Breast epithelium (tissue), 4 donors: ENCODE measurements at regions not wholly inside any gene's neighbourhood (a gene's known extent, or its start where the extent isn't known, plus 50 kb on each side); places are given as distances from the start of the nearest gene placed in this dataset.

Source experiments
- DNase-seq, 2 donors: peaks; one replicate each; pipeline ENCODE4 v3.0.0-alpha.2; 2019; ENCODE audit warnings: low spot score in 2 of 2
- H3K27ac ChIP-seq, 2 donors: fragments of 200-600 bp; sonication (generic) in 1 of 2; one replicate each; pipeline ENCODE4 v1.5.1; 2016 to 2019; ENCODE audit warnings: mild to moderate bottlenecking in 1 of 2
- H3K27me3 ChIP-seq, 2 donors: fragments of 200-600 bp; sonication (generic) in 1 of 2; one replicate each; pipeline versions ENCODE4 v1.5.1 to v1.6.0; 2017 to 2019; ENCODE audit warnings: control low read depth in 1 of 2, mild to moderate bottlenecking in 1 of 2
- H3K36me3 ChIP-seq: fragments of 200-600 bp; one replicate; pipeline ENCODE4 v1.5.1; 2019
- H3K4me1 ChIP-seq, 2 donors: fragments of 200-600 bp; sonication (generic); one replicate each; pipeline ENCODE4 v1.5.1; 2016 to 2019; ENCODE audit warnings: control low read depth in 1 of 2
- H3K4me3 ChIP-seq, 3 donors: fragments of 200-600 bp; sonication (generic); 1 replicate in 2 of 3; 2 replicates in 1 of 3; pipeline ENCODE4 v1.5.1; 2016 to 2019; ENCODE audit warnings: mild to moderate bottlenecking in 3 of 3, moderate library complexity in 2 of 3
- H3K9me3 ChIP-seq, 2 donors: fragments of 200-600 bp; sonication (generic) in 1 of 2; one replicate each; pipeline ENCODE4 v1.5.1; 2016 to 2019; ENCODE audit warnings: control low read depth in 1 of 2
- CTCF ChIP-seq, 3 donors: fragments of 450-650 bp; IDR thresholded peaks; one replicate each; pipeline ENCODE4 v1.5.1; 2016 to 2017; ENCODE audit warnings: antibody characterized with exemption in 3 of 3, mild to moderate bottlenecking in 3 of 3, moderate library complexity in 3 of 3
- POLR2A ChIP-seq: fragments of 450-650 bp; IDR thresholded peaks from one replicate; pipeline ENCODE4 v1.6.1; 2016; ENCODE audit warnings: antibody characterized with exemption, mild to moderate bottlenecking, moderate library complexity
- POLR2AphosphoS5 ChIP-seq, 3 donors: sonication (generic); formaldehyde crosslinking; IDR thresholded peaks; one replicate each; pipeline ENCODE4 v1.6.1; 2017; ENCODE audit warnings: antibody characterized with exemption in 3 of 3
- intact Hi-C: fragments of 100-400 bp; cut with DNase I; formaldehyde crosslinking; loops from one replicate; pipeline ENCODE4 v1.15.1; 2023; ENCODE audit warnings: low total_unique reads

DNA sequence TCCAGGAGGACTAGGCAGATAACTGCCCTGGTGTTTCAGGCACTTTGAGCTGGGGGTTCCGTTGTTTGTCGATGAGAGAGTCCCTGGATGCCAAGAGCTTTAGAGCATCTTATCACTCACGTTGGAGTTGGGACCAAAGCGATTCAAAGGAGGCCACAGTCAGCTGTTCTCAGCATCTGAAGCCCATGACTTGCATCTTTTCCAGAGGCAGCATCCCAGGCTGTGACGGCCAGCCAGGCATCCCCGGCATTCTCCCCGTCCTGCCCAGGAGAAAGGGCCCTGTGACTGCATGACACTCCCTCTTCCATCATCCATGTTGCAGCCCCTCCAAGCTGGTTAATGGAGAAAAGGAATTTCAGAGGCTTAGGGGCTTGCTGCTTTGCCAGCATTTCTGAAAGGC is 520.3 kb downstream of the CDH26 start:
- intact Hi-C loops = no loop called here
- no peaks in the 10 kb centered on the region for H3K27me3 ChIP-seq
- no peak for DNase-seq

DNA sequence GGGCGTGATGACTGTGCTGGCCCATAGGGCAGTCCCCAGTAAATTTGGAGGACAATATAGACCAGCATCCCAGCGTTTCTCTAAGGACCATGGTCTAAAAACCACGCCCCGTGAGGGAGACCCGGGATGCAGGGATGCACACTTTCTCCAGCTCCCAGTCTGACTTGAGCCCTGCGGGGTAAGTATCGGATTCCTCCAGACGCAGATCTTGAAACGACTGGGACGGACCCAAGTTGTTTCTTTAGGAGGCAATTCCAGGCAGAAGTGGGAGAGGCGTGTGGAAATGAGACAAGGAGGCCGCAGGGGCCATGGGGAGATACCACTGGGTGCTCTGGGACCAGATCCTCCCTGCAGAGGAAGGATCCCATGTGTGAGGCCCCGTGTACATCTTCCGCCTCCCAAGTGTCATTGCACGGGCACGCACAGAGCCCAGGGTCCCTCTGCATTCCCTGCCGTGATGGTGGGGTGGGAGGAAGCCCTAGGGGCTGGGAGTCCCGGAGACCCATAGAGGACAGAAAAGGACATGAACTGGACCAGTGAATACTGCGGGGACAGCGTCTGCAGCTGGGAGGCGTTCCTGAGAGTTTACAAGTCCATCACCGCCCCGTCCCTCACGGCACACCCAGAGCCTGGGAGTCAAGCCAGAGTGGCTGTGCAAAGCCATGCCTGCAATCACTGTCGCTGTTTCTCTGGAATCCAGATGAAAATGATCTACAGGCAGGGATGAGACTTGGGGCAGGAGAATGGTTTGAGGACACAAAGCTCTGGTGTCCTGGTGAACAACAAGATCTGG is 522.9 kb downstream of the CDH26 start:
- no peaks in the 10 kb centered on the region for H3K27me3 ChIP-seq
- TF ChIP-seq POLR2A (no peak), POLR2AphosphoS5 (IDR thresholded peaks at IDR 0.05) (no peak), CTCF (IDR thresholded peaks at IDR 0.05) (no peak)
- no peaks in the 10 kb centered on the region for H3K36me3 ChIP-seq
- H3K27ac ChIP-seq = peak overlapping the region in 1 of 2 donors; percentile 52
- DNase-seq = no peak
- no peaks in the 10 kb centered on the region for H3K4me1 ChIP-seq
- H3K9me3 ChIP-seq = no peaks in the 10 kb centered on the region
- intact Hi-C loops = no loop called here
- no peak overlapping the region for H3K4me3 ChIP-seq

More for the DNA sequence above, 520.3 kb downstream of the CDH26 start:
- TF ChIP-seq POLR2AphosphoS5 (IDR thresholded peaks at IDR 0.05) = no peak
- H3K4me3 ChIP-seq = no peak overlapping the region
- no peaks in the 10 kb centered on the region for H3K9me3 ChIP-seq
- H3K4me1 ChIP-seq = no peaks in the 10 kb centered on the region
- H3K36me3 ChIP-seq = no peaks in the 10 kb centered on the region
- no peak overlapping the region for H3K27ac ChIP-seq

DNA sequence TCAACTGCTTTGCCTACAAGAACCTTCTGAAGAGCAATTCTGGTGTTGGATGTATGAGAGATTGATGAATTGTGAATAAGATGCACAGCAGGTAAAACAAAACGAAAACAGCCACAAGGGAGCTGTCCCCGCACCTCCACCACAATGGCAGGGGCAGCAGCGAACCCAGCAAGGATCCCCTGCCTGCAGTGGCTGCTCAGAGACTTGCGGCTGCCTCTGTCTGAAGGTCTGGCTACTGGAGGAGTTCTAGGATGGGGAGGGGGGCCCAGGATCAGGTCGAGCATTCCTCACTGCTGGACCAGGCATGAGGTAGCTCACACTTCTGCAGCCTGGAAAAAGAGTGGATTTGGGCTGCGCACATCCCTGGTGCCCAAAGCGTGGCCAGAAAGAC is 523.5 kb downstream of the CDH26 start:
- no peaks in the 10 kb centered on the region for H3K27me3 ChIP-seq
- H3K9me3 ChIP-seq = no peaks in the 10 kb centered on the region
- intact Hi-C loops = no loop called here
- no peaks in the 10 kb centered on the region for H3K36me3 ChIP-seq
- no peaks in the 10 kb centered on the region for H3K4me1 ChIP-seq
- H3K27ac ChIP-seq = peak overlapping the region in 1 of 2 donors; percentile 52
- TF ChIP-seq POLR2AphosphoS5 (IDR thresholded peaks at IDR 0.05) (no peak), POLR2A (no peak), CTCF (IDR thresholded peaks at IDR 0.05) (no peak)
- H3K4me3 ChIP-seq = no peak overlapping the region
- DNase-seq = no peak

DNA sequence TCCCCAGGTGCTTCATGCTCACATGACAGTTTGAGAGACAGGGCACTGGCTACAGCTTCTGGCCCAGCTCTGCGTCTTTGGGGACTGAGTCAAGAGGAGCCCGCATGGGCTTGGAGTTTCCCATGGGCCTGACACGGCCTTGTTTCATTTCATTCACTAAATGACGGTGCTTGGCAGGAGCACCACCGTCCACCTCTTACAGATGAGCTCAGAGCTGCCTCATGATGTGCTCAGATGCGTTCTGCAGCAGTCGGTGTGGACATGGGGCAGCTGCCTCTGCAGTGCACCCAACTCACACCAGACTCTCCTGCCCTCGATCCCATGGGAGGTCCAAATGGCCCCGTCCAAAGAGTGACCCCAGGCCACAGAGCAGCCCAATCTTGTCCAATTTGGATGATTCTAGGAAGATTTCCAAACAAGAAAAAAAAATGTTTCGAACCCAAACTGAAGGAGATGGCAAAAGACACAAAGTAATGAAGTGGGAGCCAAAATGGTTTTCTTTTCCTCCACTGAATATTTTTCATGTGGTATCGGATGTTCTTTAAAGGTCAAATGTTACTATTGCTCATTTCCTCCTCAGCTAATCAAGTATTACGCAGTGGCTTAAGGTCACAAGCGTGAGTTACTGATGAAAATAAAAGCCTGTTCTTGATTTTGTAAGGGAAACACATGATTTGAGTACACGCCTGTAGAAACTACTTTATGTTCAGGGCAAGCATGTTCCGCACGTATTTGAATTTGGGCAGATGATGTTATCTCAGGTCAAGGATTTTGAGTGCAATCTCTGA is 524.2 kb downstream of the CDH26 start:
- intact Hi-C loops = no loop called here

DNA sequence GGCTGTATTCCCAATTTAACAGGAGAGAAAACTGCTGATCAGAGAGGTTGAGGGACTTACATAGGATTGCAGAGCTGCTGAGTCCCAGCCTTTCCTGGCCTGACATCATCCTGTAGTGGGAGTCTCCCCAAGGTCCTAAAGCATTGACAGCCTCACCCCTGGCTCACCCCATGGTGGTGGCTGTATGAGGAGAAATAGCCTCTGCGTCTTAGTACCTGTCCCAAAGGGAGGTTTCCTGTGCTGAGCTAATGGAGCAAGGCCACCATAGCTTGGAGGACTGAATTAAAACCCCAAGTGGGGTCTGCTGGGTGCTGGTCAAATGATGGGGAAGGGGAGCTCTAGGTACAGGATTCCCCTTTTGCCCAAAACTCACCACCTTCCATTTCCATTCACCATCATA is 525.1 kb downstream of the CDH26 start:
- Histone ChIP-seq H3K27me3 (no peaks in the 10 kb centered on the region), H3K4me3 (no peak overlapping the region), H3K4me1 (no peaks in the 10 kb centered on the region), H3K36me3 (no peaks in the 10 kb centered on the region), H3K27ac (peak overlapping the region in 1 of 2 donors; percentile 12), H3K9me3 (no peaks in the 10 kb centered on the region)
- intact Hi-C loops = no loop called here
- no peak for DNase-seq
- TF ChIP-seq POLR2AphosphoS5 (IDR thresholded peaks at IDR 0.05) (no peak), CTCF (IDR thresholded peaks at IDR 0.05) (no peak), POLR2A (no peak)

More for the DNA sequence above, 524.2 kb downstream of the CDH26 start:
- DNase-seq = no peak
- no peaks in the 10 kb centered on the region for H3K9me3 ChIP-seq
- TF ChIP-seq CTCF (IDR thresholded peaks at IDR 0.05) (no peak), POLR2A (no peak), POLR2AphosphoS5 (IDR thresholded peaks at IDR 0.05) (no peak)
- no peaks in the 10 kb centered on the region for H3K4me1 ChIP-seq
- no peaks in the 10 kb centered on the region for H3K27me3 ChIP-seq
- H3K27ac ChIP-seq = peak overlapping the region in 1 of 2 donors; percentile 52
- no peaks in the 10 kb centered on the region for H3K36me3 ChIP-seq
- H3K4me3 ChIP-seq = no peak overlapping the region
